Choroid plexus epithelial cell (primary cell): ENCODE measurements at regions not wholly inside any gene's neighbourhood (a gene's known extent, or its start where the extent isn't known, plus 50 kb on each side); places are given as distances from the start of the nearest gene placed in this dataset.

Experiments
- DNase-seq: peaks from one replicate; pipeline ENCODE4 v3.0.0-alpha.2; 2010; ENCODE audit warnings: low read depth
- H3K4me3 ChIP-seq: 2 replicates; pipeline ENCODE4 v1.5.1; 2011; ENCODE audit warnings: low read depth, mild to moderate bottlenecking, control low read depth, low read length, moderate library complexity
- TF ChIP-seq, protein P1 (sequence below): conservative IDR thresholded peaks from 2 replicates; pipeline ENCODE4 v1.5.1; 2011; ENCODE audit warnings: low read depth, mild to moderate bottlenecking, control low read depth, inconsistent platforms, low read length, moderate library complexity

DNA sequence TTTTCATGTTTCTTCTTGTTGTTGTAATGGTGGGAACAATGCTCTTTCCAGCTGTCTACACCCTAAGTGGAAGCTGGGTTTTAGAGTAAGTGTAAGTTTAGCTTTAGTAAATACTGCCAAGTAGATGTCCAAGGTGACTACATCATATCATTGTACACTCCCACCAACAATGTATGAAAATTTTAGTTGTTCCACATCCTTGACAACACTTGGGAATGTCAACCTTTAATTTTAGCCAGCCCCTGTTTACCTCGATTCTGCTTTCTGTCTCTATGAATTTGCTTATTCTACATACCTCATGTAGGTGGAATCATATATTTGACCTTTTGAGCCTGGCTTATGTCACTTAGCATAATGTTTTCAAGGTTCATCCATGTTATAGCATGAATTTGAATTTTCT lies 93.0 kb downstream of the MTPAP start:
- no peak for DNase-seq
- TF ChIP-seq, protein P1, sequence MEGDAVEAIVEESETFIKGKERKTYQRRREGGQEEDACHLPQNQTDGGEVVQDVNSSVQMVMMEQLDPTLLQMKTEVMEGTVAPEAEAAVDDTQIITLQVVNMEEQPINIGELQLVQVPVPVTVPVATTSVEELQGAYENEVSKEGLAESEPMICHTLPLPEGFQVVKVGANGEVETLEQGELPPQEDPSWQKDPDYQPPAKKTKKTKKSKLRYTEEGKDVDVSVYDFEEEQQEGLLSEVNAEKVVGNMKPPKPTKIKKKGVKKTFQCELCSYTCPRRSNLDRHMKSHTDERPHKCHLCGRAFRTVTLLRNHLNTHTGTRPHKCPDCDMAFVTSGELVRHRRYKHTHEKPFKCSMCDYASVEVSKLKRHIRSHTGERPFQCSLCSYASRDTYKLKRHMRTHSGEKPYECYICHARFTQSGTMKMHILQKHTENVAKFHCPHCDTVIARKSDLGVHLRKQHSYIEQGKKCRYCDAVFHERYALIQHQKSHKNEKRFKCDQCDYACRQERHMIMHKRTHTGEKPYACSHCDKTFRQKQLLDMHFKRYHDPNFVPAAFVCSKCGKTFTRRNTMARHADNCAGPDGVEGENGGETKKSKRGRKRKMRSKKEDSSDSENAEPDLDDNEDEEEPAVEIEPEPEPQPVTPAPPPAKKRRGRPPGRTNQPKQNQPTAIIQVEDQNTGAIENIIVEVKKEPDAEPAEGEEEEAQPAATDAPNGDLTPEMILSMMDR, result no peak
- no peak overlapping the region for H3K4me3 ChIP-seq

DNA sequence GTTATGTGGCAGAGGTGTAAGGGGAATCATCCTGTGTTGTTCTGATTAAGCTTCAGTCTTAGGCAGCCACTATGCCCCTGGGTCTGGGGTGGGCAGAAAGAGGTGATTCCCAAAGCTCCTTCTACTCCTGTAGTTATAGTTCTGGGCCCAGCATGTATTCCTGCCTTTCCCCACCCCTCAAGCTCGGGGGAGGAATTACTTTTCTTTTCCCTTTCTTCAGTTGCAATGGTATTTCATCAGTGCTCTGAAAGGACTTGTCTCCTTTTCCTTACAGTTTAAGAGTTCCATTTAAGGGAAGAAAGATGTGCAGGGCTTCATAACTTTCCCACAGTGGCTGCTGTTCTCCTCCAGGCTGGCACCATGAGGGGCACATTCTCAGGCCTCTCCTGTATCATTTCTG lies 94.2 kb downstream of the MTPAP start:
- DNase-seq, result peak; percentile 16
- TF ChIP-seq, protein P1, result no peak
- no peak overlapping the region for H3K4me3 ChIP-seq

DNA sequence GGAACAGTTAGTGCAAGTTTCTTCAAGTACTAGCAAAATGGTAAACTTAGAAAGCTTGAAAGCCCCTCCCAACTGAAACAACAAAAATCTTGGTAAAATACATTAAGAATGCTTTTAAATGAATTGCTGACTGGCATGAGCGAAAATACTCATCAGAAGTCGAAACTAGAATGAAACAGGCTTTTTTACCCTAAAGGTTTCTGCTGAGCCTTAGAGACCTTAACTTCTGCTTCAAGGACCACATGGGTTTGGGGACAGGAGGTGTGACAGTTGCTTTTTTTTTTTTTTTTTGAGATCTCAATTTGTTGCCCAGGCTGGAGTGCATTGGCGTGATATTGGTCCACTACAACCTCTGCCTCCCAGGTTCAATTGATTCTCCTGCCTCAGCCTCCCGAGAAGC lies 100.3 kb downstream of the MTPAP start:
- TF ChIP-seq, protein P1, result no peak
- no peak overlapping the region for H3K4me3 ChIP-seq
- no peak for DNase-seq

- H3K4me3 ChIP-seq, result no peak overlapping the region
- TF ChIP-seq, protein P1, result no peak
- DNase-seq, result no peak
Observed at GRCh38 chr10:30247704-30248103, 101.4 kb downstream of the MTPAP start.

DNA sequence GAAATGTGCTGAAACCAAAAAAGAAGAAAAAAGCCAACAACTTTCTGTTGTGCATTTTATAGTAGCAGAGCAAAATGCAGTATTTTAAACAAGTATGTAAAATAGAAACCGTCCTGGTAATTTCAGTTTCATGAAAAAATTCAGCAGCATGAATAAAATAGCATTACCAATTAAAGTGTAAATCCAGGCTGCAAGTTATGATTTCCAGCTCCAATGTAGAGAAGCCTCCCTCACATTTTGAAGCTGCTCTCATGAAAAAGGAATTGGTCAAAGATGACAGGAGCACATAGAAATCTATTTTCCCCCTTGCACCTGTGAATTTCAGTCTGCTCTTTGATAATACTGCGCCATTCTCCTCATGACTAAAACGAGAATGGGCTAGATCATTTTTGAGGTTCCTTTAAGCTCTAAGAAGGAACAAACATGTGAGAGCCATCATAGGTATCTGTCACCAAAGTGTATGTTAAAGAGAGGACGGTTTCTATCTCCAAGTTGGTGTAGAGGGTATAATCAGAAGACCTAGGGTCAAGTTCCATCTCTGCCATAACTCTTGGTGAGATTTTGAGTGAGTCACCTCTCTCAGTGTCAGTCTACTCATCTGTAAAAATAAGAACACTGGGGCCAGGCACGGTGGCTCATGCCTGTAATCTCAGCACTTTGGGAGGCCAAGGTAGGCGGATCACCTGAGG lies 107.5 kb downstream of the MTPAP start:
- TF ChIP-seq, protein P1, result no peak
- no peak for DNase-seq
- H3K4me3 ChIP-seq, result no peak overlapping the region

GRCh38 chr10:30238836-30239235 lies 110.2 kb downstream of the MTPAP start:
- TF ChIP-seq, protein P1, result no peak
- H3K4me3 ChIP-seq, result no peak overlapping the region
- DNase-seq, result no peak
